HL-60 (cell line): ENCODE measurements at regions not wholly inside any gene's neighbourhood (a gene's known extent, or its start where the extent isn't known, plus 50 kb on each side); places are given as distances from the start of the nearest gene placed in this dataset.

Experiments used
- DNase-seq, 2 experiments: peaks; one replicate each; pipeline ENCODE4 v3.0.0-alpha.2; 2010 to 2020; ENCODE audit warnings: low read depth in 1 of 2, low spot score in 1 of 2
- H3K27ac ChIP-seq: fragments of 250-450 bp; sonication (Bioruptor Pico); replicated peaks from 2 replicates; pipeline ENCODE4 v1.5.1; 2020; ENCODE audit warnings: mild to moderate bottlenecking, moderate library complexity
- H3K27me3 ChIP-seq: fragments of 250-450 bp; sonication (Bioruptor Pico); 2 replicates; pipeline ENCODE4 v1.5.1; 2021; ENCODE audit warnings: mild to moderate bottlenecking, moderate library complexity; ENCODE audit not compliant: insufficient read depth, poor library complexity, severe bottlenecking
- H3K4me3 ChIP-seq: replicated peaks from 2 replicates; pipeline ENCODE4 v1.5.1; 2011; ENCODE audit warnings: mild to moderate bottlenecking, control low read depth, low read length; ENCODE audit not compliant: insufficient read depth
- GABPA ChIP-seq: IDR thresholded peaks from 2 replicates; pipeline ENCODE4 v1.6.1; 2012; ENCODE audit warnings: low read depth
- POLR2AphosphoS5 ChIP-seq: IDR thresholded peaks from 2 replicates; pipeline ENCODE4 v1.6.1; 2012; ENCODE audit warnings: low read depth
- SPI1 ChIP-seq: IDR thresholded peaks from 2 replicates; pipeline ENCODE4 v1.6.1; 2012; ENCODE audit warnings: low read depth, mild to moderate bottlenecking, borderline replicate concordance
- TF ChIP-seq, protein P1 (sequence below): IDR thresholded peaks from 2 replicates; pipeline ENCODE4 v1.6.1; 2012; ENCODE audit warnings: low read depth; ENCODE audit not compliant: insufficient replicate concordance
- TF ChIP-seq, protein P2 (sequence below): IDR thresholded peaks from one replicate; pipeline ENCODE4 v1.5.1; 2011; ENCODE audit warnings: low read length, control low read depth, inconsistent platforms; ENCODE audit not compliant: insufficient read depth

DNA sequence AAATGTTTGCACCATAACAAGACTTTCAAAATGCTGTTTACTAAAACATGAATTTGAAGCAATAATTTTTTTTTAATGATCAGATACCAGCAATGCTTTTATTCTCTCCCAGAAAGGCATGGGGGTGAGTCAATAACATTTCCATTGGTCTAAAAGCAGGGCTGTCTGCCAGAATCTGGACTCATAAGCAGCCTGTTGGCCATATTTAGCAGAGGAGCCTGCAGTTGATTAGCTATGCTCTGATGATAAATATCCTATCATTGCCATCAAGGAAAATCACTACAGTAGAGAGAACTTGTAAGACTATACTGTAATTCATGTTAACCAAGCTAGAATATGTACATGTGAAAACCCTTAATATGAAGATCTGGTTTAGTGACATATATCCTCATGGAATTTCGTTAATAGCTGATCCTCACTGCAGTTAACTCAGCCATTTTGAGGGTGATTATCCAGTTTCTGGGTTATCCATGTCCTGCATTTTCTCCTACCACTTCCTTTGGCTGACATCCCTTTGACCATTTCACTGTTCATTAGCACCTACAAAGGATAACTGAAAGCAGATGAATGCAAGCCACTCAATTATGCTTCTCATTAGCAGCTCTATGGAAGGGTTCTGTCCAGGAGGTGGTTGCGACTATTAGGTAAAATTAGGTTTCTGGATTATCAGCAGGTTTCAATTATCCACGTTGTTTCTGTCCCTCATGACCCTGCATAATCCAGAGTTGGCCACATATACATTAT is 72.9 kb upstream of the DIAPH2 start:
- Histone ChIP-seq H3K27ac (no peak overlapping the region), H3K4me3 (no peak overlapping the region), H3K27me3 (no peaks in the 10 kb centered on the region)
- DNase-seq = no peak
- TF ChIP-seq SPI1 = no peak
- TF ChIP-seq, protein P1, sequence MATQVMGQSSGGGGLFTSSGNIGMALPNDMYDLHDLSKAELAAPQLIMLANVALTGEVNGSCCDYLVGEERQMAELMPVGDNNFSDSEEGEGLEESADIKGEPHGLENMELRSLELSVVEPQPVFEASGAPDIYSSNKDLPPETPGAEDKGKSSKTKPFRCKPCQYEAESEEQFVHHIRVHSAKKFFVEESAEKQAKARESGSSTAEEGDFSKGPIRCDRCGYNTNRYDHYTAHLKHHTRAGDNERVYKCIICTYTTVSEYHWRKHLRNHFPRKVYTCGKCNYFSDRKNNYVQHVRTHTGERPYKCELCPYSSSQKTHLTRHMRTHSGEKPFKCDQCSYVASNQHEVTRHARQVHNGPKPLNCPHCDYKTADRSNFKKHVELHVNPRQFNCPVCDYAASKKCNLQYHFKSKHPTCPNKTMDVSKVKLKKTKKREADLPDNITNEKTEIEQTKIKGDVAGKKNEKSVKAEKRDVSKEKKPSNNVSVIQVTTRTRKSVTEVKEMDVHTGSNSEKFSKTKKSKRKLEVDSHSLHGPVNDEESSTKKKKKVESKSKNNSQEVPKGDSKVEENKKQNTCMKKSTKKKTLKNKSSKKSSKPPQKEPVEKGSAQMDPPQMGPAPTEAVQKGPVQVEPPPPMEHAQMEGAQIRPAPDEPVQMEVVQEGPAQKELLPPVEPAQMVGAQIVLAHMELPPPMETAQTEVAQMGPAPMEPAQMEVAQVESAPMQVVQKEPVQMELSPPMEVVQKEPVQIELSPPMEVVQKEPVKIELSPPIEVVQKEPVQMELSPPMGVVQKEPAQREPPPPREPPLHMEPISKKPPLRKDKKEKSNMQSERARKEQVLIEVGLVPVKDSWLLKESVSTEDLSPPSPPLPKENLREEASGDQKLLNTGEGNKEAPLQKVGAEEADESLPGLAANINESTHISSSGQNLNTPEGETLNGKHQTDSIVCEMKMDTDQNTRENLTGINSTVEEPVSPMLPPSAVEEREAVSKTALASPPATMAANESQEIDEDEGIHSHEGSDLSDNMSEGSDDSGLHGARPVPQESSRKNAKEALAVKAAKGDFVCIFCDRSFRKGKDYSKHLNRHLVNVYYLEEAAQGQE = no peak
- TF ChIP-seq GABPA = no peak
- TF ChIP-seq, protein P2, sequence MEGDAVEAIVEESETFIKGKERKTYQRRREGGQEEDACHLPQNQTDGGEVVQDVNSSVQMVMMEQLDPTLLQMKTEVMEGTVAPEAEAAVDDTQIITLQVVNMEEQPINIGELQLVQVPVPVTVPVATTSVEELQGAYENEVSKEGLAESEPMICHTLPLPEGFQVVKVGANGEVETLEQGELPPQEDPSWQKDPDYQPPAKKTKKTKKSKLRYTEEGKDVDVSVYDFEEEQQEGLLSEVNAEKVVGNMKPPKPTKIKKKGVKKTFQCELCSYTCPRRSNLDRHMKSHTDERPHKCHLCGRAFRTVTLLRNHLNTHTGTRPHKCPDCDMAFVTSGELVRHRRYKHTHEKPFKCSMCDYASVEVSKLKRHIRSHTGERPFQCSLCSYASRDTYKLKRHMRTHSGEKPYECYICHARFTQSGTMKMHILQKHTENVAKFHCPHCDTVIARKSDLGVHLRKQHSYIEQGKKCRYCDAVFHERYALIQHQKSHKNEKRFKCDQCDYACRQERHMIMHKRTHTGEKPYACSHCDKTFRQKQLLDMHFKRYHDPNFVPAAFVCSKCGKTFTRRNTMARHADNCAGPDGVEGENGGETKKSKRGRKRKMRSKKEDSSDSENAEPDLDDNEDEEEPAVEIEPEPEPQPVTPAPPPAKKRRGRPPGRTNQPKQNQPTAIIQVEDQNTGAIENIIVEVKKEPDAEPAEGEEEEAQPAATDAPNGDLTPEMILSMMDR = no peak
- no peak for TF ChIP-seq POLR2AphosphoS5

- Histone ChIP-seq H3K27ac (no peak overlapping the region), H3K27me3 (no peaks in the 10 kb centered on the region)
- no peak for TF ChIP-seq POLR2AphosphoS5
- TF ChIP-seq, protein P1 = no peak
- TF ChIP-seq SPI1 = no peak
- TF ChIP-seq GABPA = no peak
- TF ChIP-seq, protein P2 = no peak
Measured at GRCh38 chrX:96615448-96615847, 69.2 kb upstream of the DIAPH2 start.

GRCh38 chrX:96619588-96619987 is 65.1 kb upstream of the DIAPH2 start:
- no peak for DNase-seq
- H3K27ac ChIP-seq = no peak overlapping the region
- no peak overlapping the region for H3K4me3 ChIP-seq
- no peaks in the 10 kb centered on the region for H3K27me3 ChIP-seq
- TF ChIP-seq, protein P1 = no peak
- TF ChIP-seq SPI1 (no peak), GABPA (no peak)
- TF ChIP-seq, protein P2 = no peak

More at GRCh38 chrX:96615448-96615847, 69.2 kb upstream of the DIAPH2 start:
- H3K4me3 ChIP-seq = no peak overlapping the region
- no peak for DNase-seq
